ENCODE measurements at regions not wholly inside any gene's neighbourhood (a gene's known extent, or its start where the extent isn't known, plus 50 kb on each side); places are given as distances from the start of the nearest gene placed in this dataset.

- H3K4me3 ChIP-seq, result no peak overlapping the region
- ATAC-seq, result peak; percentile 41; the same call in 2 of the 3 replicates
- H3K36me3 ChIP-seq (ENCODE audit: insufficient read depth), result no peaks in the 10 kb centered on the region
- H3K4me1 ChIP-seq (ENCODE audit: insufficient read depth), result no peaks in the 10 kb centered on the region
- peaks cover 7% of the 10 kb centered on the region for H3K4me1 Mint-ChIP-seq
- no peak overlapping the region for H3K27ac ChIP-seq (ENCODE audit: low read depth)
- no peak overlapping the region for H3K4me2 ChIP-seq
- peaks cover 4% of the 10 kb centered on the region; the same call in 2 of the 3 replicates for H3K36me3 Mint-ChIP-seq (ENCODE audit: low read depth)
- H3K27ac Mint-ChIP-seq, result no peak overlapping the region
- peaks cover 8% of the 10 kb centered on the region for H3K9me3 Mint-ChIP-seq
- DNase-seq (ENCODE audit: low spot score), result no peak
- no peaks in the 10 kb centered on the region for H3K27me3 ChIP-seq (ENCODE audit: insufficient read depth)
- TF ChIP-seq, protein P1, sequence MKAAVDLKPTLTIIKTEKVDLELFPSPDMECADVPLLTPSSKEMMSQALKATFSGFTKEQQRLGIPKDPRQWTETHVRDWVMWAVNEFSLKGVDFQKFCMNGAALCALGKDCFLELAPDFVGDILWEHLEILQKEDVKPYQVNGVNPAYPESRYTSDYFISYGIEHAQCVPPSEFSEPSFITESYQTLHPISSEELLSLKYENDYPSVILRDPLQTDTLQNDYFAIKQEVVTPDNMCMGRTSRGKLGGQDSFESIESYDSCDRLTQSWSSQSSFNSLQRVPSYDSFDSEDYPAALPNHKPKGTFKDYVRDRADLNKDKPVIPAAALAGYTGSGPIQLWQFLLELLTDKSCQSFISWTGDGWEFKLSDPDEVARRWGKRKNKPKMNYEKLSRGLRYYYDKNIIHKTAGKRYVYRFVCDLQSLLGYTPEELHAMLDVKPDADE (IDR thresholded peaks at IDR 0.05), result no peak
- no peak for TF ChIP-seq JUNB (IDR thresholded peaks at IDR 0.05; ENCODE audit: unreplicated experiment)
- no peak for TF ChIP-seq NANOG (IDR thresholded peaks at IDR 0.05; ENCODE audit: borderline replicate concordance)
- TF ChIP-seq ZNF114 (CRISPR knock-in tag; IDR thresholded peaks at IDR 0.05), result no peak
- TF ChIP-seq CTCF (conservative IDR thresholded peaks at IDR 0.05; ENCODE audit: low read depth in 2 of 2), result no peak
- no peak for TF ChIP-seq STAT1 (IDR thresholded peaks at IDR 0.05; ENCODE audit: unreplicated experiment)
- no peak for TF ChIP-seq ZNF331 (CRISPR knock-in tag; IDR thresholded peaks at IDR 0.05; ENCODE audit: low read depth)
- TF ChIP-seq CREB1 (CRISPR knock-in tag; IDR thresholded peaks at IDR 0.05; ENCODE audit: low read depth), result no peak
- TF ChIP-seq EZH2 (IDR thresholded peaks at IDR 0.05; ENCODE audit: low read depth, unreplicated experiment), result no peak
- no peak for TF ChIP-seq EZH2phosphoT487 (IDR thresholded peaks at IDR 0.05; ENCODE audit: unreplicated experiment)
- TF ChIP-seq, protein P2, sequence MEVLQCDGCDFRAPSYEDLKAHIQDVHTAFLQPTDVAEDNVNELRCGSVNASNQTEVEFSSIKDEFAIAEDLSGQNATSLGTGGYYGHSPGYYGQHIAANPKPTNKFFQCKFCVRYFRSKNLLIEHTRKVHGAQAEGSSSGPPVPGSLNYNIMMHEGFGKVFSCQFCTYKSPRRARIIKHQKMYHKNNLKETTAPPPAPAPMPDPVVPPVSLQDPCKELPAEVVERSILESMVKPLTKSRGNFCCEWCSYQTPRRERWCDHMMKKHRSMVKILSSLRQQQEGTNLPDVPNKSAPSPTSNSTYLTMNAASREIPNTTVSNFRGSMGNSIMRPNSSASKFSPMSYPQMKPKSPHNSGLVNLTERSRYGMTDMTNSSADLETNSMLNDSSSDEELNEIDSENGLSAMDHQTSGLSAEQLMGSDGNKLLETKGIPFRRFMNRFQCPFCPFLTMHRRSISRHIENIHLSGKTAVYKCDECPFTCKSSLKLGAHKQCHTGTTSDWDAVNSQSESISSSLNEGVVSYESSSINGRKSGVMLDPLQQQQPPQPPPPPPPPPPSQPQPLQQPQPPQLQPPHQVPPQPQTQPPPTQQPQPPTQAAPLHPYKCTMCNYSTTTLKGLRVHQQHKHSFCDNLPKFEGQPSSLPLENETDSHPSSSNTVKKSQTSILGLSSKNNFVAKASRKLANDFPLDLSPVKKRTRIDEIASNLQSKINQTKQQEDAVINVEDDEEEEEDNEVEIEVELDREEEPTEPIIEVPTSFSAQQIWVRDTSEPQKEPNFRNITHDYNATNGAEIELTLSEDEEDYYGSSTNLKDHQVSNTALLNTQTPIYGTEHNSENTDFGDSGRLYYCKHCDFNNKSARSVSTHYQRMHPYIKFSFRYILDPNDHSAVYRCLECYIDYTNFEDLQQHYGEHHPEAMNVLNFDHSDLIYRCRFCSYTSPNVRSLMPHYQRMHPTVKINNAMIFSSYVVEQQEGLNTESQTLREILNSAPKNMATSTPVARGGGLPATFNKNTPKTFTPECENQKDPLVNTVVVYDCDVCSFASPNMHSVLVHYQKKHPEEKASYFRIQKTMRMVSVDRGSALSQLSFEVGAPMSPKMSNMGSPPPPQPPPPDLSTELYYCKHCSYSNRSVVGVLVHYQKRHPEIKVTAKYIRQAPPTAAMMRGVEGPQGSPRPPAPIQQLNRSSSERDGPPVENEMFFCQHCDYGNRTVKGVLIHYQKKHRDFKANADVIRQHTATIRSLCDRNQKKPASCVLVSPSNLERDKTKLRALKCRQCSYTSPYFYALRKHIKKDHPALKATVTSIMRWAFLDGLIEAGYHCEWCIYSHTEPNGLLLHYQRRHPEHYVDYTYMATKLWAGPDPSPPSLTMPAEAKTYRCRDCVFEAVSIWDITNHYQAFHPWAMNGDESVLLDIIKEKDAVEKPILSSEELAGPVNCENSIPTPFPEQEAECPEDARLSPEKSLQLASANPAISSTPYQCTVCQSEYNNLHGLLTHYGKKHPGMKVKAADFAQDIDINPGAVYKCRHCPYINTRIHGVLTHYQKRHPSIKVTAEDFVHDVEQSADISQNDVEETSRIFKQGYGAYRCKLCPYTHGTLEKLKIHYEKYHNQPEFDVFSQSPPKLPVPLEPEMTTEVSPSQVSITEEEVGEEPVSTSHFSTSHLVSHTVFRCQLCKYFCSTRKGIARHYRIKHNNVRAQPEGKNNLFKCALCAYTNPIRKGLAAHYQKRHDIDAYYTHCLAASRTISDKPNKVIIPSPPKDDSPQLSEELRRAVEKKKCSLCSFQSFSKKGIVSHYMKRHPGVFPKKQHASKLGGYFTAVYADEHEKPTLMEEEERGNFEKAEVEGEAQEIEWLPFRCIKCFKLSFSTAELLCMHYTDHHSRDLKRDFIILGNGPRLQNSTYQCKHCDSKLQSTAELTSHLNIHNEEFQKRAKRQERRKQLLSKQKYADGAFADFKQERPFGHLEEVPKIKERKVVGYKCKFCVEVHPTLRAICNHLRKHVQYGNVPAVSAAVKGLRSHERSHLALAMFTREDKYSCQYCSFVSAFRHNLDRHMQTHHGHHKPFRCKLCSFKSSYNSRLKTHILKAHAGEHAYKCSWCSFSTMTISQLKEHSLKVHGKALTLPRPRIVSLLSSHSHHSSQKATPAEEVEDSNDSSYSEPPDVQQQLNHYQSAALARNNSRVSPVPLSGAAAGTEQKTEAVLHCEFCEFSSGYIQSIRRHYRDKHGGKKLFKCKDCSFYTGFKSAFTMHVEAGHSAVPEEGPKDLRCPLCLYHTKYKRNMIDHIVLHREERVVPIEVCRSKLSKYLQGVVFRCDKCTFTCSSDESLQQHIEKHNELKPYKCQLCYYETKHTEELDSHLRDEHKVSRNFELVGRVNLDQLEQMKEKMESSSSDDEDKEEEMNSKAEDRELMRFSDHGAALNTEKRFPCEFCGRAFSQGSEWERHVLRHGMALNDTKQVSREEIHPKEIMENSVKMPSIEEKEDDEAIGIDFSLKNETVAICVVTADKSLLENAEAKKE (CRISPR knock-in tag; IDR thresholded peaks at IDR 0.05), result no peak
- TF ChIP-seq POLR2AphosphoS5 (IDR thresholded peaks at IDR 0.05; ENCODE audit: low read depth), result no peak
- no peak for TF ChIP-seq REST (IDR thresholded peaks at IDR 0.05; ENCODE audit: unreplicated experiment)
- H3F3A ChIP-seq (replicated peaks; ENCODE audit: low read depth), result no peaks in the 10 kb centered on the region
- no peaks in the 10 kb centered on the region for H3K9me2 ChIP-seq (ENCODE audit: insufficient read depth)
- no peak overlapping the region for H3K4me3 Mint-ChIP-seq
- H4K20me1 ChIP-seq (replicated peaks; ENCODE audit: insufficient read depth), result no peaks in the 10 kb centered on the region
- H3K79me2 ChIP-seq (replicated peaks; ENCODE audit: insufficient read depth), result no peaks in the 10 kb centered on the region
- no peaks in the 10 kb centered on the region for H3K27me3 Mint-ChIP-seq (ENCODE audit: insufficient read depth, low read depth, poor library complexity)
- H2AFZ ChIP-seq, result no peak overlapping the region
These were observed 81.0 kb downstream of the RIN2 start for GRCh38 chr20:19839053-19839452.

Measured in GM23338 (cell line).